Smooth muscle cell (in vitro differentiated cells): ENCODE measurements at regions not wholly inside any gene's neighbourhood (a gene's known extent, or its start where the extent isn't known, plus 50 kb on each side); places are given as distances from the start of the nearest gene placed in this dataset.
A peak's percentile ranks its signal among the peaks of the same experiment; 100 is the strongest.

Source experiments
- DNase-seq: peaks from one replicate; lab custom pipeline; 2025; ENCODE audit not compliant: unreplicated experiment; lab: John Stamatoyannopoulos, UW
- H2AFZ ChIP-seq: fragments of 200-600 bp; sonication (generic); 2 replicates; pipeline ENCODE4 v1.6.0; 2016; ENCODE audit warnings: antibody characterized with exemption, low read depth, mild to moderate bottlenecking
- H3F3A ChIP-seq: fragments of 200-600 bp; sonication (generic); 2 replicates; pipeline ENCODE4 v1.6.0; 2017; ENCODE audit warnings: antibody characterized with exemption, low read depth
- H3K27ac ChIP-seq: fragments of 200-600 bp; sonication (generic); 2 replicates; pipeline ENCODE4 v1.5.1; 2016; ENCODE audit warnings: low read depth, mild to moderate bottlenecking
- H3K27me3 ChIP-seq: fragments of 200-600 bp; sonication (generic); 2 replicates; pipeline ENCODE4 v1.6.1; 2016; ENCODE audit warnings: low read depth, mild to moderate bottlenecking
- H3K36me3 ChIP-seq: fragments of 200-600 bp; sonication (generic); 2 replicates; pipeline ENCODE4 v1.5.1; 2016; ENCODE audit warnings: low read depth
- H3K4me1 ChIP-seq: fragments of 200-600 bp; sonication (generic); 2 replicates; pipeline ENCODE4 v1.5.1; 2016; ENCODE audit warnings: low read depth
- H3K4me2 ChIP-seq: fragments of 200-600 bp; sonication (generic); 2 replicates; pipeline ENCODE4 v1.6.0; 2016; ENCODE audit warnings: mild to moderate bottlenecking
- H3K4me3 ChIP-seq: fragments of 200-600 bp; sonication (generic); 2 replicates; pipeline ENCODE4 v1.5.1; 2016; ENCODE audit warnings: mild to moderate bottlenecking
- H3K79me2 ChIP-seq: fragments of 200-600 bp; sonication (generic); 2 replicates; pipeline ENCODE4 v1.6.0; 2016; ENCODE audit warnings: low read depth, mild to moderate bottlenecking
- H3K9ac ChIP-seq: fragments of 200-600 bp; sonication (generic); 2 replicates; pipeline ENCODE4 v1.6.0; 2016; ENCODE audit warnings: low read depth
- H3K9me3 ChIP-seq: fragments of 200-600 bp; sonication (generic); replicated peaks from 2 replicates; pipeline ENCODE4 v1.5.1; 2016; ENCODE audit warnings: low read depth
- H4K20me1 ChIP-seq: fragments of 200-600 bp; sonication (generic); 2 replicates; pipeline ENCODE4 v1.6.0; 2016; ENCODE audit warnings: low read depth
- CTCF ChIP-seq: fragments of 200-600 bp; sonication (generic); IDR thresholded peaks from 2 replicates; pipeline ENCODE4 v1.5.1; 2017; ENCODE audit warnings: borderline replicate concordance, mild to moderate bottlenecking, antibody characterized with exemption; ENCODE audit not compliant: insufficient read depth, poor library complexity, severe bottlenecking
- WGBS: methylation state at CpG from one replicate; pipeline ENCODE4 v1.1.7; 2016; ENCODE audit warnings: low lambda C conversion rate; 5-methylcytosine and 5-hydroxymethylcytosine counted together

DNA sequence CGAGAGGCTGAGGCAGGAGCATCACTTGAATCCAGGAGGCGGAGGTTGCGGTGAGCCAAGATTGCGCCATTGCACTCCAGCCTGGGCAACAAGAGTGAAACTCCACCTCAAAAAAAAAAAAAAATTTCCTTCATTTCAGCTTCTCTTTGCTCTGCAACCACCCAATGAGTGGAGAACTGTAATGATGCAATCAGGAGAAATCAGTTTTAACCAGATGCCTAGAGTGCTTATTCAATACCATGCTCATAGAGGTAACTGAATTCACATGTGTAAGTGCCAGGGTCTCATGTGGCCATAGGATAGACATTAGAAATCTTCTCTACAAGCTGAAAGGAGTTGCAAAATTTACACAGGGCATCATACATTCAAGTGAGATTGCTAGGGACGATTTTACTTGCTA, 70.6 kb downstream of the HMHB1 start:
- Histone ChIP-seq H3K4me3 (no peak overlapping the region), H3K4me2 (no peak overlapping the region), H3K9me3 (no peaks in the 10 kb centered on the region), H3K27me3 (no peaks in the 10 kb centered on the region), H3K4me1 (peaks cover 11% of the 10 kb centered on the region), H3K79me2 (no peaks in the 10 kb centered on the region), H4K20me1 (no peaks in the 10 kb centered on the region), H2AFZ (no peak overlapping the region), H3K36me3 (no peaks in the 10 kb centered on the region), H3F3A (peaks cover 8% of the 10 kb centered on the region), H3K27ac (no peak overlapping the region), H3K9ac (no peak overlapping the region)
- whole genome bisulfite sequencing: 93% methylated on average over 5 of the region's 5 CpGs
- no peak for DNase-seq
- TF ChIP-seq CTCF: no peak

DNA sequence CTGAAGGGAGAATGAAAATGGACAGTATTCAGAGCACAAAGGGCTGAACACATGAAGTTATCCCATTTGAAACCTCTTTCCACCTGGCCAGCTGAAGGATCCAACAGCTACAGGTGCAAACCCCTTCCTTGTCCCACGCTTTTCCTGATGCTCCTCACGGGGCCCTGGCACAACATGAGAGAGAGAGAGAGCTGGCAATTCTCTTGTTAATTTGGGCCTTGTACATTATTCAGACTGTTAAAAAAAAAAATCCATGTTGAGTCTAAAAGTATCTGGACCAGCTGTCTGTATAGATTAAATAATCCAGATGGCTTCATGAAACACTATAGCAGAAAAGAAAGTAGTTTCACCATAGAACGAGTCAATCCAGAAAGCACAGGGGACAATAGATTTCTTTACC, 74.1 kb downstream of the HMHB1 start:
- Histone ChIP-seq H3K27ac (peak overlapping the region; percentile 96), H3K27me3 (no peaks in the 10 kb centered on the region), H3K9ac (no peak overlapping the region), H3K4me3 (no peak overlapping the region), H4K20me1 (no peaks in the 10 kb centered on the region), H3F3A (peaks cover 23% of the 10 kb centered on the region), H3K4me1 (peaks cover 20% of the 10 kb centered on the region), H3K79me2 (no peaks in the 10 kb centered on the region), H2AFZ (peak overlapping the region; percentile 81), H3K4me2 (no peak overlapping the region), H3K36me3 (no peaks in the 10 kb centered on the region), H3K9me3 (no peaks in the 10 kb centered on the region)
- WGBS: 78% methylated on average over 3 of the region's 3 CpGs
- TF ChIP-seq CTCF: no peak
- no peak for DNase-seq

- no peaks in the 10 kb centered on the region for H3K27me3 ChIP-seq
- no peaks in the 10 kb centered on the region for H3K9me3 ChIP-seq
- DNase-seq: no peak
- peak overlapping the region; percentile 76 for H3K9ac ChIP-seq
- H4K20me1 ChIP-seq: no peaks in the 10 kb centered on the region
- no peaks in the 10 kb centered on the region for H3K36me3 ChIP-seq
- peak overlapping the region; percentile 71 for H3K4me2 ChIP-seq
- no peak for TF ChIP-seq CTCF
- WGBS: 71% methylated on average over 6 of the region's 6 CpGs
- no peak overlapping the region for H3K4me3 ChIP-seq
- peak overlapping the region; percentile 96 for H3K27ac ChIP-seq
- H3F3A ChIP-seq: peaks cover 23% of the 10 kb centered on the region
- H3K4me1 ChIP-seq: peaks cover 20% of the 10 kb centered on the region
- H2AFZ ChIP-seq: peak overlapping the region; percentile 81
- H3K79me2 ChIP-seq: no peaks in the 10 kb centered on the region
Observed at GRCh38 chr5:143886651-143887638, 75.0 kb downstream of the HMHB1 start.
